ENCODE measurements at regions not wholly inside any gene's neighbourhood (a gene's known extent, or its start where the extent isn't known, plus 50 kb on each side); places are given as distances from the start of the nearest gene placed in this dataset.

DNA sequence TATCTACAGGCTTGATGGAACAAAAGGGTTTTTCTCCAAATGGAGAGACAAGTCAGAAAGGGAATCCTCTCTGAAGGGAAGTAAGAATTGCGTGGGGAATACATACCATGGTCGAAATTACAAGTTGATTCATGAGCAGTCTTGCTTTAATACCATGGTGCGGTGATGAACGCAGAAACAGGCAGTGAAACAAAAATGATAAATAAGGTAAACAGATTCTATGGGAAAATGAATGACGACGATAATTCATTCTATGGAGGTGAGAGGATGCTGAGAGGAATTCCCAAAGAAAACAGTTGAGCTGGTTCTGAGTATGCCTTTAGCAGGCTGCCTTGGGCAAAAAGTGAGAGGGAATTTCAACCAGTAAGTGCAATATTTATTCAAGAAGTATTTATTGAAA, 209.4 kb upstream of the RUNX1 start:
- H3K9me3 Mint-ChIP-seq (ENCODE audit: unreplicated experiment), result no peaks in the 10 kb centered on the region
- no peak for DNase-seq (ENCODE audit: low spot score)
- TF ChIP-seq, protein P1, sequence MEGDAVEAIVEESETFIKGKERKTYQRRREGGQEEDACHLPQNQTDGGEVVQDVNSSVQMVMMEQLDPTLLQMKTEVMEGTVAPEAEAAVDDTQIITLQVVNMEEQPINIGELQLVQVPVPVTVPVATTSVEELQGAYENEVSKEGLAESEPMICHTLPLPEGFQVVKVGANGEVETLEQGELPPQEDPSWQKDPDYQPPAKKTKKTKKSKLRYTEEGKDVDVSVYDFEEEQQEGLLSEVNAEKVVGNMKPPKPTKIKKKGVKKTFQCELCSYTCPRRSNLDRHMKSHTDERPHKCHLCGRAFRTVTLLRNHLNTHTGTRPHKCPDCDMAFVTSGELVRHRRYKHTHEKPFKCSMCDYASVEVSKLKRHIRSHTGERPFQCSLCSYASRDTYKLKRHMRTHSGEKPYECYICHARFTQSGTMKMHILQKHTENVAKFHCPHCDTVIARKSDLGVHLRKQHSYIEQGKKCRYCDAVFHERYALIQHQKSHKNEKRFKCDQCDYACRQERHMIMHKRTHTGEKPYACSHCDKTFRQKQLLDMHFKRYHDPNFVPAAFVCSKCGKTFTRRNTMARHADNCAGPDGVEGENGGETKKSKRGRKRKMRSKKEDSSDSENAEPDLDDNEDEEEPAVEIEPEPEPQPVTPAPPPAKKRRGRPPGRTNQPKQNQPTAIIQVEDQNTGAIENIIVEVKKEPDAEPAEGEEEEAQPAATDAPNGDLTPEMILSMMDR (IDR thresholded peaks at IDR 0.05; ENCODE audit: unreplicated experiment), result no peak
- H3K36me3 Mint-ChIP-seq (ENCODE audit: low read depth, unreplicated experiment), result no peaks in the 10 kb centered on the region
- no peaks in the 10 kb centered on the region for H3K27me3 Mint-ChIP-seq (ENCODE audit: unreplicated experiment)
- no peak overlapping the region for H3K4me3 Mint-ChIP-seq (ENCODE audit: unreplicated experiment)
- no peak overlapping the region for H3K27ac Mint-ChIP-seq (ENCODE audit: unreplicated experiment)
- no peaks in the 10 kb centered on the region for H3K4me1 Mint-ChIP-seq (ENCODE audit: unreplicated experiment)

DNA sequence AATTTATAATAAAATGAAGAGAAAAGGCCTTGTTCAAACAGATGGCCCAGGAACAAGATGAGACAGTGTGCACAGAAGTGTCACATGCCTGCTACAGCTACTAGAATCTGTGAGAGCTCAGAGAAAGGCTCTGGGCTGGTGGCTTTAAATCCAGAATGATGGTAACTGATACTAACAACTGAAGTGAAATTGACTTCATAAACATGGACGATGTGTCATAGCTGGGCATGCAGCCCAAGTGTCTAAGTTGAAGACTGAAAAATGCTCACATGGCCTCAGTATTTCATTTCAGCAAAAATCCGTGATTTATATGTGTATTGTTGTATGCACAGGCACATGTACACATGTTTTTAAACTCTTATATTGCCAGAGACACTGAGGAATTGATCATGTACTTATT, 208.3 kb upstream of the RUNX1 start:
- no peaks in the 10 kb centered on the region for H3K36me3 Mint-ChIP-seq (ENCODE audit: low read depth, unreplicated experiment)
- H3K4me3 Mint-ChIP-seq (ENCODE audit: unreplicated experiment), result no peak overlapping the region
- H3K4me1 Mint-ChIP-seq (ENCODE audit: unreplicated experiment), result no peaks in the 10 kb centered on the region
- no peaks in the 10 kb centered on the region for H3K9me3 Mint-ChIP-seq (ENCODE audit: unreplicated experiment)
- TF ChIP-seq, protein P1 (IDR thresholded peaks at IDR 0.05; ENCODE audit: unreplicated experiment), result no peak
- DNase-seq (ENCODE audit: low spot score), result no peak
- no peaks in the 10 kb centered on the region for H3K27me3 Mint-ChIP-seq (ENCODE audit: unreplicated experiment)
- H3K27ac Mint-ChIP-seq (ENCODE audit: unreplicated experiment), result no peak overlapping the region

DNA sequence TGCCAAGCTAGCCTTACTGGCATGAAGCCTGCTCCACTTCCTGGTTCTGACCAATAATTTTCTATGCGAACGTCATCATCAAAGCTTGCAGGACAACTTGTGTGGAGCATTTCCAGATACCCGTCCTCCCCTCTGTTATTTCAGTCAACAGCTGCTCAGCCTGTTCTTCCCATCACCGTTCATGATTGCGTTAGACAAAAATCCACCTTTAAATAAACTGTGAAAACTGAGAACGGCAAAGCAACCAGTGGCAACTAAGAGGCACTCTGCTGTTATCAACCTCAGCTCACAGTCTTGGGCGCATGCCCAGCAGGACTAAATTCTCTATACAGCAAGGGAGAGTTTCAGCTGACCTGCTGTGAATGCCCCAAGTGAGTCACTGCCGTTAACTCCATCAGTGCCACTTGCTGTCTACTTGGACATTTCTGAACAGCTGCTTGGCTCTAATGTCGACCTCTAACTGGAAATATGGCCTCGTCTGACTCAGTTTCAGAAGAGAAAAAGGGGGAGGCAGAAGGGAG, 207.4 kb upstream of the RUNX1 start:
- no peaks in the 10 kb centered on the region for H3K27me3 Mint-ChIP-seq (ENCODE audit: unreplicated experiment)
- TF ChIP-seq, protein P1 (IDR thresholded peaks at IDR 0.05; ENCODE audit: unreplicated experiment), result no peak
- no peak for DNase-seq (ENCODE audit: low spot score)
- H3K9me3 Mint-ChIP-seq (ENCODE audit: unreplicated experiment), result no peaks in the 10 kb centered on the region
- no peak overlapping the region for H3K4me3 Mint-ChIP-seq (ENCODE audit: unreplicated experiment)
- no peak overlapping the region for H3K27ac Mint-ChIP-seq (ENCODE audit: unreplicated experiment)
- no peaks in the 10 kb centered on the region for H3K4me1 Mint-ChIP-seq (ENCODE audit: unreplicated experiment)
- no peaks in the 10 kb centered on the region for H3K36me3 Mint-ChIP-seq (ENCODE audit: low read depth, unreplicated experiment)

DNA sequence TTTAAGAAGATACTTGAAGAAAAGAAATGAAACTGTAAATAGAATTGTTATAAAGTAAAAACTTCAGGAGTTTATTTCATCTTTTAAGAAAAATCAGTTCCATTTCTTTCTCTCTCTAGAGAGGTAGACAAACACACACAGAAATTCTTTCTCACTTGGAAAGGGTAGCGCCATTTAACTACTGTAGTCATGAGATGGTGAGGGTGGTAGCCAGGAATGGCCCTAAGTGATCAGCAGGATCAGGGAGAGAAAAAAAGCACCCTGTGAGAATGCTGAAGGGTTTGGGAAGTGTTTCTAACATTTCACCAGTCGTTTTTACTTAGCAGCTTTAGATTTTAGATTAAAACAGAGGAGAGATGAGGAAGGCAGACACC, 205.7 kb upstream of the RUNX1 start:
- H3K36me3 Mint-ChIP-seq (ENCODE audit: low read depth, unreplicated experiment), result no peaks in the 10 kb centered on the region
- DNase-seq (ENCODE audit: low spot score), result no peak
- no peak overlapping the region for H3K27ac Mint-ChIP-seq (ENCODE audit: unreplicated experiment)
- TF ChIP-seq, protein P1 (IDR thresholded peaks at IDR 0.05; ENCODE audit: unreplicated experiment), result no peak
- no peaks in the 10 kb centered on the region for H3K9me3 Mint-ChIP-seq (ENCODE audit: unreplicated experiment)
- H3K4me1 Mint-ChIP-seq (ENCODE audit: unreplicated experiment), result no peaks in the 10 kb centered on the region
- H3K4me3 Mint-ChIP-seq (ENCODE audit: unreplicated experiment), result no peak overlapping the region
- H3K27me3 Mint-ChIP-seq (ENCODE audit: unreplicated experiment), result no peaks in the 10 kb centered on the region

DNA sequence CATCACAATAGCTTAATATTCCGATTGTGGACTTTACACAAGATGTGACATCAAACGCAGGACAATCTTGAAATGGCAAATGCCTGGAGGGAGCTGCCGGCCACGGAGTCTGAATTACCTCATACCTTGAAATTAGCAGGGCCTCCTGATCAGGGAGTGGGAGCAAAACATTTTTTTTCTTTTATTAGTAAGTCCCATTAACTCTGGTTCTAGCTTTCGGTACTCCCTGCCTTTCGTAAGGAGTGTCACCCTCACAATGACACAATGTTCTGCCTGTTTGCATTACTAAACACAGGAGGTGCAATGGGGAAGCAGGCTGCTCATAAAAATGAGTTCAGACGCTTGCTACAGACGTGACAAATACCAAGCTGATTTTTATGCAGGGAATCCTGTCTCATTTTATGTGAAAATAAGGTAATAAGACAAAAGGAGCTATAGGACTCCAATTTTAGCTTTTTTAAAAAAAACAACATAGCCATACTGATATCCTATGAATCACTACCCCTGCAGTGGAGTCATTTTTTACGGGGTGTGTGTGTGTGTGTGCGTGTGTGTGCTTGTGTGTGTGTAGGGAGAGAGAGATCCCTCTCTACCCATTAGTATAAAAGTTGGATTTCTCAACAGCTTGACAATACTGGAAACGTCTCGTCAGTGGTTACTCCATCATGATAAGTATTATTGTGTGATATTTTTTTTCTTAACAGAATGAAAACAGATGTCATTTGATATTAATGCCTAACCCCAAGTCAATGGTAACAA, 205.1 kb upstream of the RUNX1 start:
- Mint-ChIP-seq H3K4me1 (ENCODE audit: unreplicated experiment) (no peaks in the 10 kb centered on the region), H3K9me3 (ENCODE audit: unreplicated experiment) (no peaks in the 10 kb centered on the region), H3K4me3 (ENCODE audit: unreplicated experiment) (no peak overlapping the region), H3K27ac (ENCODE audit: unreplicated experiment) (no peak overlapping the region), H3K27me3 (ENCODE audit: unreplicated experiment) (no peaks in the 10 kb centered on the region), H3K36me3 (ENCODE audit: low read depth, unreplicated experiment) (no peaks in the 10 kb centered on the region)
- no peak for DNase-seq (ENCODE audit: low spot score)
- TF ChIP-seq, protein P1 (IDR thresholded peaks at IDR 0.05; ENCODE audit: unreplicated experiment), result no peak

All from endothelial cell (in vitro differentiated cells).